ENCODE measurements at regions not wholly inside any gene's neighbourhood (a gene's known extent, or its start where the extent isn't known, plus 50 kb on each side); places are given as distances from the start of the nearest gene placed in this dataset.

DNA sequence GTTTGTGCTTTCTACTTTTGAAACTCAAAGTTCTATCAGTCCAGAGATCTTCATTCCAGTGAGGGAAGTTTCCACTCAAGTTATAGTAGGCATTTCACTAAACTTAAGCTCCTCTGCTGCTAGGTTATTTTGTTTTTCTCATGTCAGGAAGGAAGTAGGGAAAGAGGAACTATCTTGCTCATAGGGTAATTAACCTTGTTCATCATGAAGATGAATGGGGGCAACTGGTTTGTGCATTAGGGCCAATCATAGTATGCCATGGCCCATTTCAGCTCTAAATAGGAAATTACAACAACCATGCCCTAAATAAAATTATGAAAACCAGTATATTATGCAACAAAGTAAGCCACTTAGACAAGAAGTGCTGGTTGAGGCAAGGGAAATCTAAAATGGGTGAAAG lies 804.7 kb upstream of the NDST4 start:
- TF ChIP-seq POLR2A (IDR thresholded peaks at IDR 0.05) (no peak), EP300 (IDR thresholded peaks at IDR 0.05; ENCODE audit: low read depth) (no peak), POLR2AphosphoS5 (IDR thresholded peaks at IDR 0.05) (no peak)
- TF ChIP-seq, protein P1, sequence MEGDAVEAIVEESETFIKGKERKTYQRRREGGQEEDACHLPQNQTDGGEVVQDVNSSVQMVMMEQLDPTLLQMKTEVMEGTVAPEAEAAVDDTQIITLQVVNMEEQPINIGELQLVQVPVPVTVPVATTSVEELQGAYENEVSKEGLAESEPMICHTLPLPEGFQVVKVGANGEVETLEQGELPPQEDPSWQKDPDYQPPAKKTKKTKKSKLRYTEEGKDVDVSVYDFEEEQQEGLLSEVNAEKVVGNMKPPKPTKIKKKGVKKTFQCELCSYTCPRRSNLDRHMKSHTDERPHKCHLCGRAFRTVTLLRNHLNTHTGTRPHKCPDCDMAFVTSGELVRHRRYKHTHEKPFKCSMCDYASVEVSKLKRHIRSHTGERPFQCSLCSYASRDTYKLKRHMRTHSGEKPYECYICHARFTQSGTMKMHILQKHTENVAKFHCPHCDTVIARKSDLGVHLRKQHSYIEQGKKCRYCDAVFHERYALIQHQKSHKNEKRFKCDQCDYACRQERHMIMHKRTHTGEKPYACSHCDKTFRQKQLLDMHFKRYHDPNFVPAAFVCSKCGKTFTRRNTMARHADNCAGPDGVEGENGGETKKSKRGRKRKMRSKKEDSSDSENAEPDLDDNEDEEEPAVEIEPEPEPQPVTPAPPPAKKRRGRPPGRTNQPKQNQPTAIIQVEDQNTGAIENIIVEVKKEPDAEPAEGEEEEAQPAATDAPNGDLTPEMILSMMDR (IDR thresholded peaks at IDR 0.05): no peak
- intact Hi-C loops (cut with DNase I; ENCODE audit: low total_unique reads) (no loop called here), in situ Hi-C loops (cut with MboI; ENCODE audit: low pct_ligation_motif_present in 1 of 4, low pct_unique_long_range_greater_than_20kb in 1 of 4, low sequenced_read_pairs in 3 of 4) (no loop called here)
- no peak for DNase-seq
- Histone ChIP-seq H3K4me1 (no peaks in the 10 kb centered on the region), H3K9me3 (no peaks in the 10 kb centered on the region), H3K36me3 (no peaks in the 10 kb centered on the region), H3K27ac (no peak overlapping the region), H3K27me3 (no peaks in the 10 kb centered on the region), H3K4me3 (no peak overlapping the region)

DNA sequence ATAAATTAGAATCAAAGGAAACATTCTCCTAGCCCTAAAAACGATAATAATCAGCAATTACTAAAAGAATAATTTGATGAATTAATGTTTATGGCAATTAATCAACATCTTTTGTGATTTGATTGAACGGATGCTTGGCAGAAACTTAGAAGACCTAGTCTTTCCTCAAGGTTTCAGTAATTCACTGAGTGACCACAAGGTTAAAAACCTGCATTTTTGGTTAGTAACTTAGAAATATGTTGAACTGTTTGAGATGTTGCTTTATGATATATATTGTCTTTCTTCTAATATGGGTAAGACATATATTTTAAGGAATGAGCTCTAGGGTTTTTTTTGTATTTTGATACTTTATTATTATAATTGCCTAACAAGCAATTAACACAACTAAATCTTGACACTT lies 793.0 kb upstream of the NDST4 start:
- H3K27ac ChIP-seq: no peak overlapping the region
- no peaks in the 10 kb centered on the region for H3K4me1 ChIP-seq
- DNase-seq: no peak
- TF ChIP-seq, protein P1 (IDR thresholded peaks at IDR 0.05): no peak
- TF ChIP-seq EP300 (IDR thresholded peaks at IDR 0.05; ENCODE audit: low read depth): no peak
- TF ChIP-seq POLR2A (IDR thresholded peaks at IDR 0.05): no peak
- TF ChIP-seq POLR2AphosphoS5 (IDR thresholded peaks at IDR 0.05): no peak
- H3K27me3 ChIP-seq: no peaks in the 10 kb centered on the region
- no peak overlapping the region for H3K4me3 ChIP-seq
- 52 to 54% methylated on average over 2 of the region's 2 CpGs for WGBS, 2 donors (ENCODE audit: low coverage in 1 of 2)
- intact Hi-C loops (cut with DNase I; ENCODE audit: low total_unique reads): no loop called here
- H3K9me3 ChIP-seq: no peaks in the 10 kb centered on the region
- in situ Hi-C loops (cut with MboI; ENCODE audit: low pct_ligation_motif_present in 1 of 4, low pct_unique_long_range_greater_than_20kb in 1 of 4, low sequenced_read_pairs in 3 of 4): no loop called here
- no peaks in the 10 kb centered on the region for H3K36me3 ChIP-seq

DNA sequence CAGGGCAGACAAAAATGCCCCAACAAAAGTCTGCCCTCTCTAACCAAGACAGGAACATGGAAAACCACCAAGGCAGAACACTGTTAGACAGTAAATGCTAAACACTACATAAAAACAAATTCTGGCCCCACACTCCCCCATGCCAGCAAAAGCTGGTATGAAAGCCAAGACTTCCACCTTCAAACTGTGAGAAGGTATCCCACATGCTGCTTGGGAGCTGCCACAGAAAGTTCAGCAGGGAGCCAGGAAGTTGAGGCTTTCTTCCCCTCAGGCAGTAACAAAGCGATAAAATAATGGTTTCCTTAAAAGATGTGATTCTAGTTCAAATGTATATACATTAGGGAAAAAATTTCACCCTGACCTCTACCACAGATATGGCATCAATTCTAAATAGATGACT lies 770.4 kb upstream of the NDST4 start:
- in situ Hi-C loops (cut with MboI; ENCODE audit: low pct_ligation_motif_present in 1 of 4, low pct_unique_long_range_greater_than_20kb in 1 of 4, low sequenced_read_pairs in 3 of 4) (no loop called here), intact Hi-C loops (cut with DNase I; ENCODE audit: low total_unique reads) (no loop called here)
- DNase-seq: no peak

DNA sequence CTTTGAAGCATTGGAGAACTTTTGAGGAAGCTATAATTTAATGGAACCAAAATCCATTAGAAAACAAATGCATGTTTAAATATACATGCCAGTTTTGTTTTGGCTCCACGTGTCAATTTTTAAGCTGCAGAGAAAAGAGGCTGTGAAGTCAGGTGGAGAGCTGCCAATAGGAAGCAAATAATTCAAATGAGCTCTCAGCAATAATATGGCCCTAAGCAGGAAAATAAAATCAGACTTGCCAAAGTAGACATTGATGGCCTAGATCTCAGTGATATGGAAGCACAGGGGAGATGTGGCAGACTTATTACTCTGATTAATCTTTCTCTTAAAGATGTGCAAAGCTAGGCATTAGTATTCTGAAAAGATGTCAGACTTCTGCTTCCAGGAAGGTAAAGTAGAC lies 769.8 kb upstream of the NDST4 start:
- H3K27me3 ChIP-seq: no peaks in the 10 kb centered on the region
- no peak overlapping the region for H3K27ac ChIP-seq
- no peak overlapping the region for H3K4me3 ChIP-seq
- DNase-seq: no peak
- in situ Hi-C loops (cut with MboI; ENCODE audit: low pct_ligation_motif_present in 1 of 4, low pct_unique_long_range_greater_than_20kb in 1 of 4, low sequenced_read_pairs in 3 of 4) (no loop called here), intact Hi-C loops (cut with DNase I; ENCODE audit: low total_unique reads) (no loop called here)
- TF ChIP-seq, protein P1 (IDR thresholded peaks at IDR 0.05): no peak
- no peak for TF ChIP-seq POLR2A (IDR thresholded peaks at IDR 0.05)
- no peak for TF ChIP-seq POLR2AphosphoS5 (IDR thresholded peaks at IDR 0.05)
- TF ChIP-seq EP300 (IDR thresholded peaks at IDR 0.05; ENCODE audit: low read depth): no peak
- 20 to 29% methylated on average over 1 of the region's 1 CpG for WGBS, 2 donors (ENCODE audit: low coverage in 1 of 2)
- H3K36me3 ChIP-seq: no peaks in the 10 kb centered on the region
- no peaks in the 10 kb centered on the region for H3K9me3 ChIP-seq
- H3K4me1 ChIP-seq: no peaks in the 10 kb centered on the region

More for the DNA sequence above, 770.4 kb upstream of the NDST4 start:
- Histone ChIP-seq H3K4me3 (no peak overlapping the region), H3K9me3 (no peaks in the 10 kb centered on the region), H3K27ac (no peak overlapping the region), H3K36me3 (no peaks in the 10 kb centered on the region), H3K27me3 (no peaks in the 10 kb centered on the region), H3K4me1 (no peaks in the 10 kb centered on the region)
- 88 to 100% methylated on average over 1 of the region's 1 CpG for WGBS, 2 donors (ENCODE audit: low coverage in 1 of 2)
- no peak for TF ChIP-seq POLR2AphosphoS5 (IDR thresholded peaks at IDR 0.05)
- TF ChIP-seq, protein P1 (IDR thresholded peaks at IDR 0.05): no peak
- no peak for TF ChIP-seq POLR2A (IDR thresholded peaks at IDR 0.05)

All from transverse colon (tissue), 4 donors.